Left lung (tissue), 4 donors: ENCODE measurements at regions not wholly inside any gene's neighbourhood (a gene's known extent, or its start where the extent isn't known, plus 50 kb on each side); places are given as distances from the start of the nearest gene placed in this dataset.

ENCODE experiments used
- ATAC-seq: fragments of 200-7000 bp; cut with Tn5 transposase; one replicate; pipeline ENCODE4 v1.9.1; 2020; ENCODE audit warnings: moderate library complexity
- DNase-seq, 4 donors: peaks; one replicate each; pipeline ENCODE4 v3.0.0-alpha.2; 2013 to 2020
- H3K27ac ChIP-seq, 2 donors: fragments of 200-600 bp; sonication (generic) in 1 of 2; one replicate each; pipeline versions ENCODE4 v1.5.0 to v1.8.0; 2020 to 2021
- H3K27me3 ChIP-seq, 2 donors: fragments of 200-600 bp; sonication (generic) in 1 of 2; one replicate each; pipeline versions ENCODE4 v1.5.0 to v1.8.0; 2020 to 2021
- H3K36me3 ChIP-seq, 2 donors: fragments of 200-600 bp; sonication (generic) in 1 of 2; one replicate each; pipeline versions ENCODE4 v1.5.0 to v1.8.0; 2020 to 2021
- H3K4me1 ChIP-seq, 2 donors: fragments of 200-600 bp; one replicate each; pipeline ENCODE4 v1.8.0; 2021
- H3K4me3 ChIP-seq, 2 donors: fragments of 200-600 bp; sonication (generic) in 1 of 2; one replicate each; pipeline versions ENCODE4 v1.5.0 to v1.8.0; 2020 to 2021; ENCODE audit warnings: mild to moderate bottlenecking in 1 of 2
- H3K9me3 ChIP-seq, 2 donors: fragments of 200-600 bp; sonication (generic) in 1 of 2; one replicate each; pipeline versions ENCODE4 v1.5.0 to v1.8.0; 2020 to 2021
- CTCF ChIP-seq, 2 donors: fragments of 200-600 bp; sonication (generic) in 1 of 2; IDR thresholded peaks; one replicate each; pipeline versions ENCODE4 v1.5.0 to v1.8.0; 2021; ENCODE audit warnings: antibody characterized with exemption in 2 of 2
- intact Hi-C, 2 donors: fragments of 100-400 bp; cut with DNase I; formaldehyde crosslinking; loops; one replicate each; pipeline versions ENCODE4 v1.11.2 to v1.14.2; 2022
- donor health status: DM: no; HTN: yes; CAD: no.
- donor health status: DM: no; HTN: no; CAD: no.

- no peak overlapping the region for H3K27ac ChIP-seq
- H3K4me3 ChIP-seq: no peak overlapping the region
- no peaks in the 10 kb centered on the region for H3K36me3 ChIP-seq
- no peaks in the 10 kb centered on the region for H3K4me1 ChIP-seq
- no peak for TF ChIP-seq CTCF (IDR thresholded peaks at IDR 0.05)
- ATAC-seq (no peak), DNase-seq (no peak)
- no peaks in the 10 kb centered on the region for H3K27me3 ChIP-seq
- intact Hi-C loops: no loop called here
- no peaks in the 10 kb centered on the region for H3K9me3 ChIP-seq
These were observed 587.0 kb upstream of the ZNF608 start for GRCh38 chr5:125333416-125333815.

- Histone ChIP-seq H3K27ac (no peak overlapping the region), H3K36me3 (no peaks in the 10 kb centered on the region), H3K27me3 (no peaks in the 10 kb centered on the region), H3K4me3 (no peak overlapping the region), H3K9me3 (no peaks in the 10 kb centered on the region), H3K4me1 (no peaks in the 10 kb centered on the region)
- DNase-seq (no peak), ATAC-seq (no peak)
- intact Hi-C loops: no loop called here
- TF ChIP-seq CTCF (IDR thresholded peaks at IDR 0.05): no peak
These were observed 590.0 kb upstream of the ZNF608 start for GRCh38 chr5:125336401-125336800.

- Histone ChIP-seq H3K27me3 (no peaks in the 10 kb centered on the region), H3K4me3 (no peak overlapping the region), H3K36me3 (no peaks in the 10 kb centered on the region), H3K4me1 (no peaks in the 10 kb centered on the region), H3K27ac (no peak overlapping the region), H3K9me3 (no peaks in the 10 kb centered on the region)
- ATAC-seq (no peak), DNase-seq (no peak)
- no peak for TF ChIP-seq CTCF (IDR thresholded peaks at IDR 0.05)
- intact Hi-C loops: no loop called here
These were observed 590.9 kb upstream of the ZNF608 start for GRCh38 chr5:125337294-125337693.

GRCh38 chr5:125338440-125339174, 592.2 kb upstream of the ZNF608 start:
- ATAC-seq: no peak
- DNase-seq: no peak
- intact Hi-C loops: no loop called here

GRCh38 chr5:125341436-125341835, 595.0 kb upstream of the ZNF608 start:
- no peak for DNase-seq

More at GRCh38 chr5:125338440-125339174, 592.2 kb upstream of the ZNF608 start:
- Histone ChIP-seq H3K27ac (no peak overlapping the region), H3K4me3 (no peak overlapping the region), H3K9me3 (no peaks in the 10 kb centered on the region), H3K27me3 (no peaks in the 10 kb centered on the region), H3K4me1 (no peaks in the 10 kb centered on the region), H3K36me3 (no peaks in the 10 kb centered on the region)
- TF ChIP-seq CTCF (IDR thresholded peaks at IDR 0.05): no peak

More at GRCh38 chr5:125341436-125341835, 595.0 kb upstream of the ZNF608 start:
- no peak overlapping the region for H3K27ac ChIP-seq
- TF ChIP-seq CTCF (IDR thresholded peaks at IDR 0.05): no peak
- H3K4me3 ChIP-seq: no peak overlapping the region
- H3K36me3 ChIP-seq: no peaks in the 10 kb centered on the region
- H3K4me1 ChIP-seq: no peaks in the 10 kb centered on the region
- no peaks in the 10 kb centered on the region for H3K9me3 ChIP-seq
- intact Hi-C loops: no loop called here
- ATAC-seq: no peak
- no peaks in the 10 kb centered on the region for H3K27me3 ChIP-seq
